HepG2 (cell line): ENCODE measurements at regions not wholly inside any gene's neighbourhood (a gene's known extent, or its start where the extent isn't known, plus 50 kb on each side); places are given as distances from the start of the nearest gene placed in this dataset.

Experiments used
- ATAC-seq: fragments of 200-7000 bp; cut with Tn5 transposase; 3 replicates; pipeline ENCODE4 v1.9.1; 2020; ENCODE audit warnings: mild to moderate bottlenecking, moderate library complexity
- BruUV-seq: library from RNA; stranded (reverse); fragments of 400-500 nt; replicated peaks from 2 replicates; lab custom pipeline; 2021; lab: Mats Ljungman, UMichigan
- CTCF ChIA-PET: fragments of 300-600 bp; formaldehyde crosslinking; extraction: SDS; loops from one replicate; lab custom pipeline; 2021; ENCODE audit warnings: low total read pairs, inconsistent platforms, low intra/inter-chr PET ratio; lab: Yijun Ruan, JAX
- POLR2A ChIA-PET: fragments of 350-600 bp; sonication (Branson Sonifier 250); formaldehyde crosslinking; loops from one replicate; lab custom pipeline; 2020; ENCODE audit warnings: antibody characterized with exemption, inconsistent platforms; lab: Yijun Ruan, JAX
- DNase-seq: peaks from one replicate; pipeline ENCODE4 v3.0.0-alpha.2; 2015; ENCODE audit warnings: low spot score
- FAIRE-seq: peaks from 3 replicates; lab custom pipeline; 2011; peaks lifted over from hg19 to GRCh38; lab: Jason Lieb, UNC
- H2AFZ ChIP-seq: one replicate; pipeline ENCODE4 v1.6.1; 2011; ENCODE audit warnings: low read length, inconsistent platforms
- H3K27ac ChIP-seq: fragments of 300-600 bp; 3 replicates; pipeline ENCODE4 v1.8.0; 2011; ENCODE audit warnings: mixed run types, mild to moderate bottlenecking, mixed read lengths, low read length, inconsistent platforms; ENCODE audit not compliant: insufficient read depth; ENCODE audit errors: extremely low read length
- H3K27me3 ChIP-seq, 2 experiments: fragments of 200-600 bp in 1 of 2; 2 replicates in 1 of 2; 3 replicates in 1 of 2; pipeline versions ENCODE4 v1.6.0 to v1.8.0; 2011; ENCODE audit warnings: low read length in 2 of 2, mild to moderate bottlenecking in 2 of 2, moderate library complexity in 2 of 2, inconsistent platforms in 1 of 2; ENCODE audit not compliant: insufficient read depth in 2 of 2, control insufficient read depth in 1 of 2
- H3K36me3 ChIP-seq, 2 experiments: fragments of 200-600 bp in 1 of 2; replicated peaks in 1 of 2; 2 replicates in 1 of 2; 3 replicates in 1 of 2; pipeline versions ENCODE4 v1.5.1 to v1.8.0; 2011; ENCODE audit warnings: low read length in 2 of 2, inconsistent platforms in 1 of 2; ENCODE audit not compliant: insufficient read depth in 2 of 2, control insufficient read depth in 1 of 2
- H3K4me1 ChIP-seq: 2 replicates; pipeline ENCODE4 v1.5.1; 2012; ENCODE audit warnings: low read length, inconsistent platforms; ENCODE audit not compliant: insufficient read depth
- H3K4me2 ChIP-seq: 2 replicates; pipeline ENCODE4 v1.6.0; 2011; ENCODE audit warnings: low read depth, low read length, inconsistent platforms
- H3K4me3 ChIP-seq, 3 experiments: fragments of 200-600 bp in 1 of 3; sonication (generic), shearing (Covaris generic) in 1 of 3; replicated peaks in 1 of 3; 2 replicates each; pipeline ENCODE4 v1.5.1; 2011 to 2016; ENCODE audit warnings: low read length in 3 of 3, inconsistent platforms in 2 of 3, low read depth in 2 of 3, mild to moderate bottlenecking in 2 of 3, control low read depth in 1 of 3, mixed read lengths in 1 of 3; ENCODE audit not compliant: insufficient read depth in 1 of 3
- H3K79me2 ChIP-seq: one replicate; pipeline ENCODE4 v1.6.1; 2011; ENCODE audit warnings: low read length, inconsistent platforms; ENCODE audit not compliant: insufficient read depth
- H3K9ac ChIP-seq: 2 replicates; pipeline ENCODE4 v1.6.0; 2011; ENCODE audit warnings: mild to moderate bottlenecking, low read depth, low read length, inconsistent platforms; ENCODE audit not compliant: insufficient read depth
- H3K9me3 ChIP-seq: 2 replicates; pipeline ENCODE4 v1.5.1; 2012; ENCODE audit warnings: mild to moderate bottlenecking, low read length
- H4K20me1 ChIP-seq: 2 replicates; pipeline ENCODE4 v1.6.0; 2011; ENCODE audit warnings: inconsistent platforms, mild to moderate bottlenecking, low read length, moderate library complexity; ENCODE audit not compliant: insufficient read depth
- ATF4 ChIP-seq, 2 experiments: fragments of 450-650 bp in 1 of 2; sonication (generic) in 1 of 2; formaldehyde crosslinking; IDR thresholded peaks; 2 replicates each; pipeline versions ENCODE4 v1.5.0 to v1.8.0; 2020 to 2022; ENCODE audit warnings: mild to moderate bottlenecking in 1 of 2, missing genetic modification reagents in 1 of 2
- DNMT3B ChIP-seq: conservative IDR thresholded peaks from 2 replicates; pipeline ENCODE4 v1.6.1; 2016; ENCODE audit warnings: missing biosample characterization, control low read depth
- ELF1 ChIP-seq: sonication (generic); formaldehyde crosslinking; IDR thresholded peaks from 2 replicates; pipeline ENCODE4 v1.4.0; 2020; ENCODE audit warnings: missing genetic modification reagents
- GATAD1 ChIP-seq: IDR thresholded peaks from 2 replicates; pipeline ENCODE4 v1.6.1; 2016; ENCODE audit warnings: missing genetic modification reagents, missing compliant biosample characterization
- MEF2D ChIP-seq: sonication (generic); formaldehyde crosslinking; IDR thresholded peaks from 2 replicates; pipeline ENCODE4 v1.5.1; 2020; ENCODE audit warnings: mild to moderate bottlenecking, missing genetic modification reagents
- MYC ChIP-seq: sonication (generic); formaldehyde crosslinking; IDR thresholded peaks from 2 replicates; pipeline ENCODE4 v1.9.0; 2021; ENCODE audit warnings: missing genetic modification reagents, borderline replicate concordance
- SOX13 ChIP-seq, 3 experiments: fragments of 450-650 bp in 1 of 3; sonication (generic) in 1 of 3; formaldehyde crosslinking in 1 of 3; IDR thresholded peaks in 2 of 3; conservative IDR thresholded peaks in 1 of 3; 2 replicates each; pipeline versions ENCODE4 v1.5.0 to v1.6.1; 2016 to 2020; ENCODE audit warnings: antibody characterized with exemption in 1 of 3, mild to moderate bottlenecking in 1 of 3, missing compliant biosample characterization in 1 of 3, missing genetic modification reagents in 1 of 3, moderate library complexity in 1 of 3
- ZNF12 ChIP-seq: sonication (generic); formaldehyde crosslinking; IDR thresholded peaks from 2 replicates; pipeline ENCODE4 v1.5.0; 2020; ENCODE audit warnings: missing genetic modification reagents
- ZNF24 ChIP-seq: fragments of 450-650 bp; IDR thresholded peaks from 2 replicates; pipeline ENCODE4 v1.6.1; 2017; ENCODE audit warnings: antibody characterized with exemption, mild to moderate bottlenecking
- ZNF460 ChIP-seq: sonication (generic); formaldehyde crosslinking; IDR thresholded peaks from 2 replicates; pipeline ENCODE4 v1.5.1; 2020; ENCODE audit warnings: missing genetic modification reagents, mild to moderate bottlenecking, borderline replicate concordance
- ZNF543 ChIP-seq: sonication (generic); formaldehyde crosslinking; IDR thresholded peaks from 2 replicates; pipeline ENCODE4 v1.4.0; 2020; ENCODE audit warnings: mild to moderate bottlenecking, missing genetic modification reagents
- ZNF709 ChIP-seq: sonication (generic); formaldehyde crosslinking; IDR thresholded peaks from 2 replicates; pipeline ENCODE4 v1.5.0; 2020; ENCODE audit warnings: mild to moderate bottlenecking, missing genetic modification reagents
- WGBS: methylation state at CpG from one replicate; pipeline ENCODE4 v1.1.6; 2017; ENCODE audit warnings: low lambda C conversion rate; 5-methylcytosine and 5-hydroxymethylcytosine counted together
- in situ Hi-C: cut with HindIII; loops from 2 replicates; pipeline ENCODE4 v1.10.0; 2017; ENCODE audit warnings: low pct_unique_long_range_greater_than_20kb; ENCODE audit not compliant: extremely low pct_ligation_motif_present
- intact Hi-C: fragments of 100-400 bp; cut with micrococcal nuclease; formaldehyde crosslinking; loops from one replicate; pipeline ENCODE4 v1.10.0; 2022; ENCODE audit not compliant: unreplicated experiment
- TF ChIP-seq, protein P1 (sequence below): IDR thresholded peaks from 2 replicates; pipeline ENCODE4 v1.6.1; 2016; ENCODE audit warnings: mild to moderate bottlenecking, missing biosample characterization, missing genetic modification reagents

DNA sequence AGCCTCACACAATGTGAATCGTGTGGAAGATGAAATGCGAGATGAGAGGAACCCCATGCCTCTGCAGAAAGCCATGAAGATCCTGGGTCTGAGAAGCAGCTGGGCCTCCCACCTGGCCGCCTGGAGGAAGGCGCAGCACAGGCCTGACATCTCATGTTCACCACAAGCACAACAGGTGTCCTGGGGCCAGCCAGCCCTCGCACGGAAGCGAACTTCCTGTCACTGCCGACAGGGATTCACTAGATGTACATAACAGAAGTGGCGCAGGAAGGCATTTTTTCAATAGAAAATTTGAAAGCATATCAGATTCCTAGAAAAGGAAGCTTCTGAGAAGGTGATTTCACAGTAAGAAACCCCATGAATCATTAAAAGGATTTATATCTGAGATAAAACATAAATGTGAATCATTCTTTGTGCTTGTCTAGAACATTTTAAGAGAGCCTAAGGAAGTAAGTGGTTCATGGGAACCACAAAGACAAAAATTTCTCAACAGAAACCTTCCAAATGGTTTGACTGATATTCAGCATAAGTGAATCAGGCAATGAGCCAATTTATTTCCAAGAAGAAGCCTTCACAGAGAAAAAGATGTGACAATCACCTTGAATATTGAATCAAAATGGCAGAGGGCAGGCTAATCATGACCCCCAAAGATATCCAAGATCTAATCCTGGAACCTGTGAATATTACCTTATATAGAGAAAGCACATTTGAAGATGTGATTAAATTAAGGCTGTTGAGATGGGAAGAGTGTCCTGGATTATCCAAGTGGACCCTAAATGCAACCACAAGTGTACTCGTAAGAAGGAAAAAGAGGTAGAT is 311.9 kb downstream of the DUSP6 start:
- H3K9ac ChIP-seq, result no peak overlapping the region
- H3K27ac ChIP-seq, result no peak overlapping the region
- H3K9me3 ChIP-seq, result no peaks in the 10 kb centered on the region
- WGBS, result 51% methylated on average over 10 of the region's 10 CpGs
- TF ChIP-seq DNMT3B, result no peak
- TF ChIP-seq MEF2D (CRISPR knock-in tag), result no peak
- no peak for TF ChIP-seq ELF1 (CRISPR knock-in tag)
- TF ChIP-seq MYC (CRISPR knock-in tag), result no peak
- TF ChIP-seq ZNF460 (CRISPR knock-in tag), result no peak
- TF ChIP-seq ATF4 (CRISPR knock-in tag; IDR thresholded peaks at IDR 0.05), result no peak
- no peak for TF ChIP-seq ZNF709 (CRISPR knock-in tag)
- TF ChIP-seq, protein P1, sequence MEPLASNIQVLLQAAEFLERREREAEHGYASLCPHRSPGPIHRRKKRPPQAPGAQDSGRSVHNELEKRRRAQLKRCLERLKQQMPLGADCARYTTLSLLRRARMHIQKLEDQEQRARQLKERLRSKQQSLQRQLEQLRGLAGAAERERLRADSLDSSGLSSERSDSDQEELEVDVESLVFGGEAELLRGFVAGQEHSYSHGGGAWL (CRISPR knock-in tag), result no peak
- TF ChIP-seq ZNF12, result no peak
- no peak for TF ChIP-seq GATAD1 (CRISPR knock-in tag)
- no peak for TF ChIP-seq ZNF543 (CRISPR knock-in tag)
- TF ChIP-seq SOX13 (IDR thresholded peaks at IDR 0.05), result no peak
- no peak for TF ChIP-seq SOX13 (CRISPR knock-in tag; conservative IDR thresholded peaks at IDR 0.05 in 1 of 2, IDR thresholded peaks at IDR 0.05 in 1 of 2)
- TF ChIP-seq ZNF24, result no peak
- FAIRE-seq (no peak), ATAC-seq (no peak), DNase-seq (no peak)
- H3K4me2 ChIP-seq, result no peak overlapping the region
- no peaks in the 10 kb centered on the region for H3K27me3 ChIP-seq
- intact Hi-C loops (no loop called here), in situ Hi-C loops (no loop called here)
- H2AFZ ChIP-seq, result no peak overlapping the region
- no peaks in the 10 kb centered on the region for H4K20me1 ChIP-seq
- no peak overlapping the region for H3K4me3 ChIP-seq
- ChIA-PET CTCF (no interaction called here), POLR2A (no interaction called here)
- H3K79me2 ChIP-seq, result no peaks in the 10 kb centered on the region
- no peaks in the 10 kb centered on the region for H3K4me1 ChIP-seq
- BruUV-seq, result no TSS peak
- H3K36me3 ChIP-seq, result no peaks in the 10 kb centered on the region
